HepG2 (cell line): ENCODE measurements at regions not wholly inside any gene's neighbourhood (a gene's known extent, or its start where the extent isn't known, plus 50 kb on each side); places are given as distances from the start of the nearest gene placed in this dataset.

Experiments used
- AGO2 ChIP-seq: fragments of 200-400 bp; formaldehyde crosslinking; optimal IDR thresholded peaks from 2 replicates; pipeline ENCODE3; 2017; ENCODE audit warnings: mild to moderate bottlenecking, low read depth, low read length, moderate library complexity
- BCL3 ChIP-seq: sonication (generic); formaldehyde crosslinking; IDR thresholded peaks from 2 replicates; pipeline ENCODE4 v1.5.1; 2020; ENCODE audit warnings: mild to moderate bottlenecking, missing genetic modification reagents, moderate library complexity
- HNRNPL ChIP-seq: fragments of 200-400 bp; formaldehyde crosslinking; IDR thresholded peaks from 2 replicates; pipeline ENCODE4 v1.6.1; 2017; ENCODE audit warnings: mild to moderate bottlenecking, low read depth, low read length
- KAT8 ChIP-seq: IDR thresholded peaks from 2 replicates; pipeline ENCODE4 v1.6.1; 2016; ENCODE audit warnings: missing genetic modification reagents, missing compliant biosample characterization
- MYNN ChIP-seq: sonication (generic); formaldehyde crosslinking; IDR thresholded peaks from 2 replicates; pipeline ENCODE4 v1.4.0; 2020; ENCODE audit warnings: mild to moderate bottlenecking, low read depth, missing genetic modification reagents
- PRDM4 ChIP-seq: sonication (generic); formaldehyde crosslinking; IDR thresholded peaks from 2 replicates; pipeline ENCODE4 v1.9.0; 2021; ENCODE audit warnings: missing genetic modification reagents, borderline replicate concordance
- SATB2 ChIP-seq: sonication (generic); formaldehyde crosslinking; IDR thresholded peaks from 2 replicates; pipeline ENCODE4 v1.5.0; 2020; ENCODE audit warnings: missing genetic modification reagents
- STAG1 ChIP-seq: sonication (generic); formaldehyde crosslinking; IDR thresholded peaks from 2 replicates; pipeline ENCODE4 v1.4.0; 2020; ENCODE audit warnings: missing genetic modification reagents
- TARDBP ChIP-seq: sonication (generic); formaldehyde crosslinking; IDR thresholded peaks from 2 replicates; pipeline ENCODE4 v1.8.0; 2022; ENCODE audit warnings: mild to moderate bottlenecking, missing genetic modification reagents
- ZBTB42 ChIP-seq: sonication (generic); formaldehyde crosslinking; IDR thresholded peaks from 2 replicates; pipeline ENCODE4 v1.5.0; 2020; ENCODE audit warnings: mild to moderate bottlenecking, missing genetic modification reagents
- ZKSCAN1 ChIP-seq: fragments of 150-350 bp; IDR thresholded peaks from 2 replicates; pipeline ENCODE4 v1.6.1; 2014; ENCODE audit warnings: low read length
- ZMAT3 ChIP-seq: sonication (generic); formaldehyde crosslinking; conservative IDR thresholded peaks from 2 replicates; pipeline ENCODE4 v1.7.0; 2021; ENCODE audit warnings: missing genetic modification reagents
- ZMYM4 ChIP-seq: sonication (generic); formaldehyde crosslinking; IDR thresholded peaks from 2 replicates; pipeline ENCODE4 v1.8.1; 2023; ENCODE audit warnings: mild to moderate bottlenecking, missing genetic modification reagents
- ZNF138 ChIP-seq: sonication (generic); formaldehyde crosslinking; IDR thresholded peaks from 2 replicates; pipeline ENCODE4 v1.5.0; 2020; ENCODE audit warnings: mild to moderate bottlenecking, low read depth, missing genetic modification reagents
- ZNF230 ChIP-seq: sonication (generic); formaldehyde crosslinking; IDR thresholded peaks from 2 replicates; pipeline ENCODE4 v1.4.0; 2020; ENCODE audit warnings: mild to moderate bottlenecking, missing genetic modification reagents
- TF ChIP-seq, protein P1 (sequence below): sonication (generic); formaldehyde crosslinking; IDR thresholded peaks from 2 replicates; pipeline ENCODE4 v1.4.0; 2020; ENCODE audit warnings: mild to moderate bottlenecking, missing genetic modification reagents, borderline replicate concordance
- TF ChIP-seq, protein P2 (sequence below): IDR thresholded peaks from 2 replicates; pipeline ENCODE4 v1.6.1; 2016; ENCODE audit warnings: low read depth
- TF ChIP-seq, protein P3 (sequence below): sonication (generic); formaldehyde crosslinking; IDR thresholded peaks from 2 replicates; pipeline ENCODE4 v1.5.1; 2020; ENCODE audit warnings: missing genetic modification reagents, mild to moderate bottlenecking, borderline replicate concordance

DNA sequence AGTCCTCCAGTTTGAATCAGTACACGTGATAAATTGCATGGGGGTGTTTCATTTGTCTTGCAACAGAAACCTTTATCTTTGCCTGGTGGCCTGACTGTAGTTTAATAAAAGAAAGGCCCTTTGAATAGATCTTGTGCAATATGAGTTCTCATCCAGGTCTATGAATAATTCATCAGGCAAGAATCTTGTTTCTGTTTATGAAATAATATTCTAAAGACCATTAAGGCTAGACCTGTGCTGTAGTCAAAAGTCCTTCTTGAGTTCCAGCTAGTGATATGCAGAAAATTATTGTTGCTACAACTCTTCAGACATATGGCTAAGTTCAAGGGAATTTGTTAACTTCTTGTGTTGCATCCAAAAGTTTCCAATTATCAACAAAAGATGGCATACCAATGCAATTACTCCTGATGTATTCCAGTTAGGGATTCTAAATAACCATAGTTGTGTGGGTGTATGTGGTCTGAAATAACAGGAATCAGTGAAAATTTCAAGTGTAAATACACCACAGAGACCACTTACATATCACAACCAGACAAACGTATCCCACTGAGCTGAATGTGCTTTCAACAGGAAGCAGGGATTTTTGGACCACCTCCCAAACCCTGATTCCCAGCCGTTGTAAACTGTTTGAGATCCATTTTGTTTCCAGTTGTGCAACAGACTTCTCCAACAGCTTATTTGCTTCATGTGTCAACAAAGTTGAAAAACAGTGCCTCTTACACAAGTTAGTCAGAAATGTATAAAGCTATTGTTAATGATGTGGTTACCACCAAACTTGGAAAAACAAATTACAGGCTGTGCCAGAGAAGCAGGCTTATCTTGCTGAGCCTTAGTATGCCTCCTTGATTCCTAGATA, 54.7 kb upstream of the BICC1 start (continued):
- TF ChIP-seq, protein P1, sequence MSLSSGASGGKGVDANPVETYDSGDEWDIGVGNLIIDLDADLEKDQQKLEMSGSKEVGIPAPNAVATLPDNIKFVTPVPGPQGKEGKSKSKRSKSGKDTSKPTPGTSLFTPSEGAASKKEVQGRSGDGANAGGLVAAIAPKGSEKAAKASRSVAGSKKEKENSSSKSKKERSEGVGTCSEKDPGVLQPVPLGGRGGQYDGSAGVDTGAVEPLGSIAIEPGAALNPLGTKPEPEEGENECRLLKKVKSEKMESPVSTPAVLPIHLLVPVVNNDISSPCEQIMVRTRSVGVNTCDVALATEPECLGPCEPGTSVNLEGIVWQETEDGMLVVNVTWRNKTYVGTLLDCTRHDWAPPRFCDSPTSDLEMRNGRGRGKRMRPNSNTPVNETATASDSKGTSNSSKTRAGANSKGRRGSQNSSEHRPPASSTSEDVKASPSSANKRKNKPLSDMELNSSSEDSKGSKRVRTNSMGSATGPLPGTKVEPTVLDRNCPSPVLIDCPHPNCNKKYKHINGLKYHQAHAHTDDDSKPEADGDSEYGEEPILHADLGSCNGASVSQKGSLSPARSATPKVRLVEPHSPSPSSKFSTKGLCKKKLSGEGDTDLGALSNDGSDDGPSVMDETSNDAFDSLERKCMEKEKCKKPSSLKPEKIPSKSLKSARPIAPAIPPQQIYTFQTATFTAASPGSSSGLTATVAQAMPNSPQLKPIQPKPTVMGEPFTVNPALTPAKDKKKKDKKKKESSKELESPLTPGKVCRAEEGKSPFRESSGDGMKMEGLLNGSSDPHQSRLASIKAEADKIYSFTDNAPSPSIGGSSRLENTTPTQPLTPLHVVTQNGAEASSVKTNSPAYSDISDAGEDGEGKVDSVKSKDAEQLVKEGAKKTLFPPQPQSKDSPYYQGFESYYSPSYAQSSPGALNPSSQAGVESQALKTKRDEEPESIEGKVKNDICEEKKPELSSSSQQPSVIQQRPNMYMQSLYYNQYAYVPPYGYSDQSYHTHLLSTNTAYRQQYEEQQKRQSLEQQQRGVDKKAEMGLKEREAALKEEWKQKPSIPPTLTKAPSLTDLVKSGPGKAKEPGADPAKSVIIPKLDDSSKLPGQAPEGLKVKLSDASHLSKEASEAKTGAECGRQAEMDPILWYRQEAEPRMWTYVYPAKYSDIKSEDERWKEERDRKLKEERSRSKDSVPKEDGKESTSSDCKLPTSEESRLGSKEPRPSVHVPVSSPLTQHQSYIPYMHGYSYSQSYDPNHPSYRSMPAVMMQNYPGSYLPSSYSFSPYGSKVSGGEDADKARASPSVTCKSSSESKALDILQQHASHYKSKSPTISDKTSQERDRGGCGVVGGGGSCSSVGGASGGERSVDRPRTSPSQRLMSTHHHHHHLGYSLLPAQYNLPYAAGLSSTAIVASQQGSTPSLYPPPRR (CRISPR knock-in tag) = no peak
- TF ChIP-seq HNRNPL (no peak), TARDBP (CRISPR knock-in tag) (0 out of 2 replicates have a peak, but pooled peaks have one; percentile 45), ZMYM4 (no peak), SATB2 (CRISPR knock-in tag) (no peak), KAT8 (peak; percentile 55), ZMAT3 (no peak), STAG1 (CRISPR knock-in tag) (no peak), ZKSCAN1 (no peak), AGO2 (no peak), MYNN (CRISPR knock-in tag) (no peak), ZBTB42 (no peak), BCL3 (CRISPR knock-in tag) (no peak), ZNF138 (CRISPR knock-in tag) (no peak), ZNF230 (CRISPR knock-in tag) (no peak), PRDM4 (CRISPR knock-in tag) (no peak)
- TF ChIP-seq, protein P2, sequence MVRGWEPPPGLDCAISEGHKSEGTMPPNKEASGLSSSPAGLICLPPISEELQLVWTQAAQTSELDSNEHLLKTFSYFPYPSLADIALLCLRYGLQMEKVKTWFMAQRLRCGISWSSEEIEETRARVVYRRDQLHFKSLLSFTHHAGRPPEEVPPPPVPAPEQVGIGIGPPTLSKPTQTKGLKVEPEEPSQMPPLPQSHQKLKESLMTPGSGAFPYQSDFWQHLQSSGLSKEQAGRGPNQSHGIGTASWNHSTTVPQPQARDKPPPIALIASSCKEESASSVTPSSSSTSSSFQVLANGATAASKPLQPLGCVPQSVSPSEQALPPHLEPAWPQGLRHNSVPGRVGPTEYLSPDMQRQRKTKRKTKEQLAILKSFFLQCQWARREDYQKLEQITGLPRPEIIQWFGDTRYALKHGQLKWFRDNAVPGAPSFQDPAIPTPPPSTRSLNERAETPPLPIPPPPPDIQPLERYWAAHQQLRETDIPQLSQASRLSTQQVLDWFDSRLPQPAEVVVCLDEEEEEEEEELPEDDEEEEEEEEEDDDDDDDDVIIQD (CRISPR knock-in tag) = no peak
- TF ChIP-seq, protein P3, sequence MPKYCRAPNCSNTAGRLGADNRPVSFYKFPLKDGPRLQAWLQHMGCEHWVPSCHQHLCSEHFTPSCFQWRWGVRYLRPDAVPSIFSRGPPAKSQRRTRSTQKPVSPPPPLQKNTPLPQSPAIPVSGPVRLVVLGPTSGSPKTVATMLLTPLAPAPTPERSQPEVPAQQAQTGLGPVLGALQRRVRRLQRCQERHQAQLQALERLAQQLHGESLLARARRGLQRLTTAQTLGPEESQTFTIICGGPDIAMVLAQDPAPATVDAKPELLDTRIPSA (CRISPR knock-in tag) = no peak
